Ascending aorta (tissue), 2 donors: ENCODE measurements at regions not wholly inside any gene's neighbourhood (a gene's known extent, or its start where the extent isn't known, plus 50 kb on each side); places are given as distances from the start of the nearest gene placed in this dataset.

Experiments
- DNase-seq, 2 donors: peaks; one replicate each; pipeline ENCODE4 v3.0.0-alpha.2; 2019; ENCODE audit warnings: low spot score in 2 of 2
- H3K27ac ChIP-seq, 2 donors: fragments of 200-600 bp; sonication (generic); one replicate each; pipeline ENCODE4 v1.5.1; 2016 to 2017; ENCODE audit warnings: mild to moderate bottlenecking in 1 of 2
- H3K27me3 ChIP-seq: fragments of 200-600 bp; sonication (generic); one replicate; pipeline ENCODE4 v1.5.1; 2017
- H3K36me3 ChIP-seq, 2 donors: fragments of 200-600 bp; sonication (generic); one replicate each; pipeline ENCODE4 v1.5.1; 2016
- H3K4me1 ChIP-seq, 2 donors: fragments of 200-600 bp; sonication (generic); one replicate each; pipeline ENCODE4 v1.5.1; 2016 to 2017; ENCODE audit warnings: mild to moderate bottlenecking in 1 of 2
- H3K4me3 ChIP-seq, 2 donors: fragments of 200-600 bp; sonication (generic); one replicate each; pipeline ENCODE4 v1.5.1; 2016 to 2017; ENCODE audit warnings: mild to moderate bottlenecking in 1 of 2
- H3K9me3 ChIP-seq, 2 donors: fragments of 200-600 bp; sonication (generic); one replicate each; pipeline ENCODE4 v1.5.1; 2016
- CTCF ChIP-seq, 3 experiments: fragments of 200-600 bp in 2 of 3; fragments of 450-650 bp in 1 of 3; sonication (generic) in 2 of 3; IDR thresholded peaks; one replicate each; pipeline ENCODE4 v1.5.1; 2016 to 2019; ENCODE audit warnings: antibody characterized with exemption in 3 of 3, mild to moderate bottlenecking in 1 of 3, moderate library complexity in 1 of 3
- intact Hi-C: fragments of 100-400 bp; cut with DNase I; formaldehyde crosslinking; loops from one replicate; pipeline ENCODE4 v1.15.1; 2023

GRCh38 chr6:105808571-105808970 is 277.6 kb upstream of the PRDM1 start:
- no peaks in the 10 kb centered on the region for H3K27me3 ChIP-seq
- H3K27ac ChIP-seq: no peak overlapping the region
- H3K4me3 ChIP-seq: no peak overlapping the region
- TF ChIP-seq CTCF (IDR thresholded peaks at IDR 0.05): no peak
- no peaks in the 10 kb centered on the region for H3K9me3 ChIP-seq
- DNase-seq: no peak
- no peaks in the 10 kb centered on the region for H3K36me3 ChIP-seq
- intact Hi-C loops: no loop called here
- H3K4me1 ChIP-seq: no peaks in the 10 kb centered on the region

GRCh38 chr6:105807905-105808304 is 278.2 kb upstream of the PRDM1 start:
- intact Hi-C loops: no loop called here
- no peaks in the 10 kb centered on the region for H3K36me3 ChIP-seq
- H3K27ac ChIP-seq: no peak overlapping the region
- no peak overlapping the region for H3K4me3 ChIP-seq
- DNase-seq: no peak
- TF ChIP-seq CTCF (IDR thresholded peaks at IDR 0.05): no peak
- H3K9me3 ChIP-seq: no peaks in the 10 kb centered on the region
- no peaks in the 10 kb centered on the region for H3K27me3 ChIP-seq
- H3K4me1 ChIP-seq: no peaks in the 10 kb centered on the region

GRCh38 chr6:105806486-105806920 is 279.6 kb upstream of the PRDM1 start:
- no peak for DNase-seq
- no peaks in the 10 kb centered on the region for H3K4me1 ChIP-seq
- H3K36me3 ChIP-seq: no peaks in the 10 kb centered on the region
- no peaks in the 10 kb centered on the region for H3K9me3 ChIP-seq
- intact Hi-C loops: no loop called here
- H3K4me3 ChIP-seq: no peak overlapping the region
- TF ChIP-seq CTCF (IDR thresholded peaks at IDR 0.05): no peak
- no peaks in the 10 kb centered on the region for H3K27me3 ChIP-seq
- no peak overlapping the region for H3K27ac ChIP-seq

- no peak overlapping the region for H3K4me3 ChIP-seq
- intact Hi-C loops: no loop called here
- no peak for TF ChIP-seq CTCF (IDR thresholded peaks at IDR 0.05)
- DNase-seq: no peak
- H3K27me3 ChIP-seq: no peaks in the 10 kb centered on the region
- no peaks in the 10 kb centered on the region for H3K4me1 ChIP-seq
- H3K36me3 ChIP-seq: no peaks in the 10 kb centered on the region
- H3K9me3 ChIP-seq: no peaks in the 10 kb centered on the region
- no peak overlapping the region for H3K27ac ChIP-seq
Measured at GRCh38 chr6:105805501-105806023, 280.6 kb upstream of the PRDM1 start.

GRCh38 chr6:105804424-105804823 is 281.7 kb upstream of the PRDM1 start:
- intact Hi-C loops: no loop called here
- Histone ChIP-seq H3K9me3 (no peaks in the 10 kb centered on the region), H3K27ac (no peak overlapping the region), H3K27me3 (no peaks in the 10 kb centered on the region), H3K4me3 (no peak overlapping the region), H3K4me1 (no peaks in the 10 kb centered on the region), H3K36me3 (no peaks in the 10 kb centered on the region)
- DNase-seq: no peak
- TF ChIP-seq CTCF (IDR thresholded peaks at IDR 0.05): no peak

- H3K36me3 ChIP-seq: no peaks in the 10 kb centered on the region
- TF ChIP-seq CTCF (IDR thresholded peaks at IDR 0.05): no peak
- H3K4me3 ChIP-seq: no peak overlapping the region
- DNase-seq: no peak
- no peaks in the 10 kb centered on the region for H3K4me1 ChIP-seq
- no peaks in the 10 kb centered on the region for H3K9me3 ChIP-seq
- intact Hi-C loops: no loop called here
- H3K27ac ChIP-seq: no peak overlapping the region
- H3K27me3 ChIP-seq: no peaks in the 10 kb centered on the region
Measured at GRCh38 chr6:105804000-105804399, 282.1 kb upstream of the PRDM1 start.
